Activated CD8-positive, alpha-beta memory T cell treated with anti-CD3 and anti-CD28 coated beads, Interleukin-2, amount 50 U/mL, for 4 hours (primary cell): ENCODE measurements at regions not wholly inside any gene's neighbourhood (a gene's known extent, or its start where the extent isn't known, plus 50 kb on each side); places are given as distances from the start of the nearest gene placed in this dataset.
"Not testable (repeated sequence)": the region's sequence is repeated elsewhere in the genome, so short reads cannot be mapped to it uniquely, and the experiment has no call there.

Experiments used
- DNase-seq: peaks from one replicate; pipeline ENCODE4 v3.0.0-alpha.2; 2020

GRCh38 chr2:122244598-122245229 is 489.3 kb downstream of the TSN start:
- DNase-seq = no peak

GRCh38 chr2:122249673-122250072 is 494.2 kb downstream of the TSN start:
- no peak for DNase-seq

GRCh38 chr2:122251158-122251557 is 495.7 kb downstream of the TSN start:
- no peak for DNase-seq

GRCh38 chr2:122251566-122251965 is 496.1 kb downstream of the TSN start:
- DNase-seq = no peak

GRCh38 chr2:122255924-122256323 is 500.5 kb downstream of the TSN start:
- DNase-seq = no peak

GRCh38 chr2:122261911-122262310 is 506.5 kb downstream of the TSN start:
- no peak for DNase-seq

GRCh38 chr2:122263746-122264145 is 508.3 kb downstream of the TSN start:
- no peak for DNase-seq

GRCh38 chr2:122266636-122267035 is 511.2 kb downstream of the TSN start:
- no peak for DNase-seq

- no peak for DNase-seq
Observed at GRCh38 chr2:122267947-122268346, 512.5 kb downstream of the TSN start.

GRCh38 chr2:122273785-122274419 is 518.5 kb downstream of the TSN start:
- DNase-seq = no peak

GRCh38 chr2:122277956-122278355 is 522.5 kb downstream of the TSN start:
- no peak for DNase-seq

- DNase-seq = no peak
Observed at GRCh38 chr2:122300758-122301157, 545.3 kb downstream of the TSN start.

GRCh38 chr2:122307763-122308162 is 552.3 kb downstream of the TSN start:
- DNase-seq = no peak

GRCh38 chr2:122315306-122315705 is 559.9 kb downstream of the TSN start:
- DNase-seq = no peak

- no peak for DNase-seq
Observed at GRCh38 chr2:122319539-122320132, 564.2 kb downstream of the TSN start.

- no peak for DNase-seq
Observed at GRCh38 chr2:122322815-122323214, 567.4 kb downstream of the TSN start.

GRCh38 chr2:122323927-122324326 is 568.5 kb downstream of the TSN start:
- DNase-seq = no peak

GRCh38 chr2:122326471-122326870 is 571.0 kb downstream of the TSN start:
- DNase-seq = no peak

GRCh38 chr2:122328816-122329215 is 573.4 kb downstream of the TSN start:
- DNase-seq = no peak

- DNase-seq = no peak
Observed at GRCh38 chr2:122329278-122329677, 573.8 kb downstream of the TSN start.

- no peak for DNase-seq
Observed at GRCh38 chr2:122333932-122334331, 578.5 kb downstream of the TSN start.

- DNase-seq = no peak
Observed at GRCh38 chr2:122338000-122338399, 582.5 kb downstream of the TSN start.

GRCh38 chr2:122340246-122340645 is 584.8 kb downstream of the TSN start:
- no peak for DNase-seq

GRCh38 chr2:122341007-122341406 is 585.6 kb downstream of the TSN start:
- no peak for DNase-seq

- DNase-seq = not testable (repeated sequence)
Observed at GRCh38 chr2:122352151-122352550, 596.7 kb downstream of the TSN start.
